GM19023 (cell line): ENCODE measurements at regions not wholly inside any gene's neighbourhood (a gene's known extent, or its start where the extent isn't known, plus 50 kb on each side); places are given as distances from the start of the nearest gene placed in this dataset.
"Not testable (repeated sequence)": the region's sequence is repeated elsewhere in the genome, so short reads cannot be mapped to it uniquely, and the experiment has no call there.

Experiments
- ATAC-seq: cut with Tn5 transposase; IDR thresholded peaks from one replicate; pipeline ENCODE4 v1.9.1; 2021; ENCODE audit warnings: mild to moderate bottlenecking, moderate library complexity; ENCODE audit not compliant: unreplicated experiment

GRCh38 chr18:63071701-63072141, 247.8 kb downstream of the BCL2 start:
- ATAC-seq: no peak

GRCh38 chr18:63070767-63071502, 248.6 kb downstream of the BCL2 start:
- ATAC-seq: no peak

- no peak for ATAC-seq
Measured at GRCh38 chr18:63069496-63069895, 250.1 kb downstream of the BCL2 start.

- no peak for ATAC-seq
Measured at GRCh38 chr18:63067939-63068338, 251.6 kb downstream of the BCL2 start.

GRCh38 chr18:63065172-63065571, 254.4 kb downstream of the BCL2 start:
- no peak for ATAC-seq

GRCh38 chr18:63063171-63063570, 256.4 kb downstream of the BCL2 start:
- ATAC-seq: no peak

GRCh38 chr18:63062246-63062645, 257.3 kb downstream of the BCL2 start:
- ATAC-seq: no peak

GRCh38 chr18:63061303-63061702, 258.3 kb downstream of the BCL2 start:
- ATAC-seq: no peak

GRCh38 chr18:63058521-63058920, 261.0 kb downstream of the BCL2 start:
- ATAC-seq: no peak

GRCh38 chr18:63057707-63058106, 261.9 kb downstream of the BCL2 start:
- ATAC-seq: no peak

GRCh38 chr18:63054901-63055584, 264.5 kb downstream of the BCL2 start:
- no peak for ATAC-seq

GRCh38 chr18:63051928-63052327, 267.6 kb downstream of the BCL2 start:
- no peak for ATAC-seq

GRCh38 chr18:63050667-63051395, 268.7 kb downstream of the BCL2 start:
- ATAC-seq: not testable (repeated sequence)

GRCh38 chr18:63046375-63046774, 273.2 kb downstream of the BCL2 start:
- ATAC-seq: no peak

- ATAC-seq: no peak
Measured at GRCh38 chr18:63043516-63043915, 276.1 kb downstream of the BCL2 start.

GRCh38 chr18:63042351-63042750, 277.2 kb downstream of the BCL2 start:
- ATAC-seq: no peak

- ATAC-seq: peak; percentile 70
Measured at GRCh38 chr18:63040788-63041410, 278.7 kb downstream of the BCL2 start.

GRCh38 chr18:63037491-63037890, 282.1 kb downstream of the BCL2 start:
- ATAC-seq: no peak

- no peak for ATAC-seq
Measured at GRCh38 chr18:63031375-63031774, 288.2 kb downstream of the BCL2 start.
